Pancreas (tissue), 10 donors: ENCODE measurements at regions not wholly inside any gene's neighbourhood (a gene's known extent, or its start where the extent isn't known, plus 50 kb on each side); places are given as distances from the start of the nearest gene placed in this dataset.

ENCODE experiments used
- ATAC-seq, 4 donors: fragments of 200-7000 bp; cut with Tn5 transposase; one replicate each; pipeline versions ENCODE4 v1.8.0 to v1.9.1; 2020; ENCODE audit warnings: mild to moderate bottlenecking in 4 of 4, moderate library complexity in 4 of 4
- DNase-seq, 6 donors: peaks; one replicate each; pipeline ENCODE4 v3.0.0-alpha.2; 2020
- FAIRE-seq: peaks from 2 replicates; lab custom pipeline; 2012; peaks lifted over from hg19 to GRCh38; lab: Jason Lieb, UNC
- H3K27ac ChIP-seq, 4 donors: fragments of 200-600 bp; sonication (generic); 1 replicate in 3 of 4; 2 replicates in 1 of 4; pipeline versions ENCODE4 v1.5.0 to v1.8.0; 2020
- H3K27me3 ChIP-seq, 4 donors: fragments of 200-600 bp; one replicate each; pipeline ENCODE4 v1.8.0; 2021
- H3K36me3 ChIP-seq, 3 donors: fragments of 200-600 bp; sonication (generic) in 1 of 3; one replicate each; pipeline versions ENCODE4 v1.5.0 to v1.8.0; 2020 to 2021
- H3K4me1 ChIP-seq, 3 donors: fragments of 200-600 bp; one replicate each; pipeline ENCODE4 v1.8.0; 2021
- H3K4me3 ChIP-seq, 4 donors: fragments of 200-600 bp; sonication (generic) in 2 of 4; one replicate each; pipeline versions ENCODE4 v1.5.0 to v1.8.0; 2020 to 2021
- H3K9me3 ChIP-seq, 4 donors: fragments of 200-600 bp; one replicate each; pipeline ENCODE4 v1.8.0; 2021
- CTCF ChIP-seq, 4 donors: fragments of 200-600 bp; sonication (generic) in 3 of 4; IDR thresholded peaks; one replicate each; pipeline versions ENCODE4 v1.5.0 to v1.8.0; 2021; ENCODE audit warnings: antibody characterized with exemption in 4 of 4
- WGBS, 2 donors: extraction: QIAGEN DNeasy Blood & Tissue Kit; methylation state at CpG; one replicate each; pipeline ENCODE4 v1.1.7; 2013; 5-methylcytosine and 5-hydroxymethylcytosine counted together
- intact Hi-C, 3 donors: fragments of 100-400 bp; cut with DNase I; formaldehyde crosslinking; loops; one replicate each; pipeline versions ENCODE4 v1.11.1 to v1.14.2; 2022
- donor health status: healthy with polysubstance abuse.
- donor health status: DM: no; HTN: no; CAD: no; lungs with moderate emphysema.
- donor health status: DM: no; HTN: no; CAD: no.
- donor health status: control.
- donor health status: control.
- donor health status: Bipolar disorder and iron deficiency.
- donor health status: DM: yes; HTN: yes; CAD: no.
- donor health status: DM: no; HTN: no; CAD: no.
- donor health status: DM: no; HTN: no; CAD: no.
- donor health status: DM: yes; HTN: yes; CAD: no.

- ATAC-seq (no peak), DNase-seq (no peak), FAIRE-seq (no peak)
- intact Hi-C loops, result no loop called here
- Histone ChIP-seq H3K4me3 (no peak overlapping the region), H3K4me1 (no peaks in the 10 kb centered on the region), H3K27me3 (no peaks in the 10 kb centered on the region), H3K9me3 (no peaks in the 10 kb centered on the region), H3K36me3 (no peaks in the 10 kb centered on the region), H3K27ac (no peak overlapping the region)
- 47 to 56% methylated on average over 2 of the region's 2 CpGs for WGBS, 2 donors
- TF ChIP-seq CTCF (IDR thresholded peaks at IDR 0.05), result no peak
Observed at GRCh38 chr9:75418518-75418917, 330.2 kb downstream of the OSTF1 start.

- intact Hi-C loops, result no loop called here
- no peak overlapping the region for H3K4me3 ChIP-seq
- ATAC-seq (no peak), FAIRE-seq (no peak), DNase-seq (no peak)
- no peaks in the 10 kb centered on the region for H3K4me1 ChIP-seq
- H3K36me3 ChIP-seq, result no peaks in the 10 kb centered on the region
- WGBS, 2 donors, result 61 to 80% methylated on average over 2 of the region's 2 CpGs
- TF ChIP-seq CTCF (IDR thresholded peaks at IDR 0.05), result no peak
- H3K27me3 ChIP-seq, result no peaks in the 10 kb centered on the region
- no peaks in the 10 kb centered on the region for H3K9me3 ChIP-seq
- H3K27ac ChIP-seq, result no peak overlapping the region
Observed at GRCh38 chr9:75422944-75423522, 334.7 kb downstream of the OSTF1 start.

- 26 to 35% methylated on average over 3 of the region's 3 CpGs for WGBS, 2 donors
- intact Hi-C loops, result no loop called here
- Histone ChIP-seq H3K27me3 (no peaks in the 10 kb centered on the region), H3K4me3 (no peak overlapping the region), H3K4me1 (no peaks in the 10 kb centered on the region), H3K27ac (no peak overlapping the region), H3K36me3 (no peaks in the 10 kb centered on the region), H3K9me3 (no peaks in the 10 kb centered on the region)
- no peak for DNase-seq
- TF ChIP-seq CTCF (IDR thresholded peaks at IDR 0.05), result no peak
- no peak for ATAC-seq
- FAIRE-seq, result no peak
Observed at GRCh38 chr9:75429531-75430475, 341.5 kb downstream of the OSTF1 start.

GRCh38 chr9:75431375-75431774, 343.1 kb downstream of the OSTF1 start:
- TF ChIP-seq CTCF (IDR thresholded peaks at IDR 0.05), result no peak
- ATAC-seq (no peak), FAIRE-seq (no peak), DNase-seq (no peak)
- no peaks in the 10 kb centered on the region for H3K36me3 ChIP-seq
- no peak overlapping the region for H3K27ac ChIP-seq
- no peaks in the 10 kb centered on the region for H3K27me3 ChIP-seq
- H3K4me1 ChIP-seq, result no peaks in the 10 kb centered on the region
- no peak overlapping the region for H3K4me3 ChIP-seq
- intact Hi-C loops, result no loop called here
- no peaks in the 10 kb centered on the region for H3K9me3 ChIP-seq

GRCh38 chr9:75432386-75432785, 344.1 kb downstream of the OSTF1 start:
- H3K36me3 ChIP-seq, result no peaks in the 10 kb centered on the region
- H3K27ac ChIP-seq, result no peak overlapping the region
- no peak for TF ChIP-seq CTCF (IDR thresholded peaks at IDR 0.05)
- no peaks in the 10 kb centered on the region for H3K27me3 ChIP-seq
- DNase-seq (no peak), FAIRE-seq (no peak), ATAC-seq (no peak)
- WGBS, 2 donors, result 34 to 67% methylated on average over 1 of the region's 1 CpG
- intact Hi-C loops, result no loop called here
- no peaks in the 10 kb centered on the region for H3K4me1 ChIP-seq
- no peak overlapping the region for H3K4me3 ChIP-seq
- H3K9me3 ChIP-seq, result no peaks in the 10 kb centered on the region
